ENCODE measurements at regions not wholly inside any gene's neighbourhood (a gene's known extent, or its start where the extent isn't known, plus 50 kb on each side); places are given as distances from the start of the nearest gene placed in this dataset.

- TF ChIP-seq POLR2A (IDR thresholded peaks at IDR 0.05; ENCODE audit: borderline replicate concordance, extremely low read depth, insufficient read depth, insufficient read length) (no peak), CTCF (IDR thresholded peaks at IDR 0.05 in 2 of 3, conservative IDR thresholded peaks at IDR 0.05 in 1 of 3; ENCODE audit: borderline replicate concordance in 1 of 3, insufficient read depth in 1 of 3, low read depth in 2 of 3, low read length in 2 of 3) (no peak), YY1 (IDR thresholded peaks at IDR 0.05; ENCODE audit: extremely low read depth, insufficient replicate concordance, low read depth, low read length) (no peak), EZH2phosphoT487 (IDR thresholded peaks at IDR 0.05; ENCODE audit: borderline replicate concordance) (no peak), ATF3 (IDR thresholded peaks at IDR 0.05) (no peak), POLR2AphosphoS5 (IDR thresholded peaks at IDR 0.05; ENCODE audit: low read depth, low read length) (no peak), CBX3 (IDR thresholded peaks at IDR 0.05; ENCODE audit: low read depth) (no peak), TCF7L2 (IDR thresholded peaks at IDR 0.05; ENCODE audit: borderline replicate concordance, extremely low read depth, insufficient read depth, insufficient read length) (no peak), REST (IDR thresholded peaks at IDR 0.05; ENCODE audit: low read depth) (no peak)
- TF ChIP-seq, protein P1, sequence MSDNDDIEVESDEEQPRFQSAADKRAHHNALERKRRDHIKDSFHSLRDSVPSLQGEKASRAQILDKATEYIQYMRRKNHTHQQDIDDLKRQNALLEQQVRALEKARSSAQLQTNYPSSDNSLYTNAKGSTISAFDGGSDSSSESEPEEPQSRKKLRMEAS (IDR thresholded peaks at IDR 0.05), result no peak
These were observed 195.1 kb upstream of the CCDC150 start for GRCh38 chr2:196444442-196444841.

All from HCT116 (cell line).